ENCODE measurements at regions not wholly inside any gene's neighbourhood (a gene's known extent, or its start where the extent isn't known, plus 50 kb on each side); places are given as distances from the start of the nearest gene placed in this dataset.

- no peak for TF ChIP-seq CTCF (conservative IDR thresholded peaks at IDR 0.05; ENCODE audit: low read length)
- TF ChIP-seq EZH2phosphoT487 (IDR thresholded peaks at IDR 0.05; ENCODE audit: borderline replicate concordance): no peak
These were observed 280.5 kb downstream of the PCNX1 start for GRCh38 chr14:71187633-71188356.

Data from Loucy (cell line).